IMR-90 (cell line): ENCODE measurements at regions not wholly inside any gene's neighbourhood (a gene's known extent, or its start where the extent isn't known, plus 50 kb on each side); places are given as distances from the start of the nearest gene placed in this dataset.

Experiments used
- ATAC-seq: fragments of 200-7000 bp; cut with Tn5 transposase; 2 replicates; pipeline ENCODE4 v1.9.1; 2020; ENCODE audit warnings: low read depth, mild to moderate bottlenecking, moderate library complexity
- BruUV-seq: library from RNA; stranded (reverse); fragments of 400-500 nt; replicated peaks from 2 replicates; lab custom pipeline; 2021; lab: Mats Ljungman, UMichigan
- CTCF ChIA-PET: fragments of 300-600 bp; formaldehyde crosslinking; extraction: SDS; loops from one replicate; lab custom pipeline; 2021; ENCODE audit warnings: antibody characterized with exemption; lab: Yijun Ruan, JAX
- POLR2A ChIA-PET: fragments of 300-600 bp; sonication (Branson Sonifier 250); formaldehyde crosslinking; loops from one replicate; lab custom pipeline; 2022; ENCODE audit warnings: antibody characterized with exemption; ENCODE audit not compliant: unreplicated experiment; lab: Charles Lee
- DNase-seq: peaks from one replicate; pipeline ENCODE4 v3.0.0; 2013
- H2AFZ ChIP-seq: replicated peaks from 2 replicates; pipeline ENCODE3; 2013; ENCODE audit warnings: low read length, mild to moderate bottlenecking; ENCODE audit not compliant: poor library complexity
- H2AK5ac ChIP-seq: 2 replicates; pipeline ENCODE4 v1.6.1; 2013; ENCODE audit warnings: low read depth, low read length, inconsistent platforms
- H2AK9ac ChIP-seq: replicated peaks from 2 replicates; pipeline ENCODE3; 2013; ENCODE audit warnings: mild to moderate bottlenecking, low read depth, low read length, moderate library complexity; ENCODE audit not compliant: poor library complexity
- H2BK120ac ChIP-seq: 2 replicates; pipeline ENCODE4 v1.6.1; 2013; ENCODE audit warnings: low read depth, low read length, inconsistent platforms
- H2BK15ac ChIP-seq: 3 replicates; pipeline ENCODE4 v1.6.1; 2013; ENCODE audit warnings: low read depth, low read length, inconsistent platforms
- H2BK20ac ChIP-seq: 2 replicates; pipeline ENCODE4 v1.6.1; 2013; ENCODE audit warnings: low read depth, mild to moderate bottlenecking, inconsistent platforms, low read length, moderate library complexity
- H2BK5ac ChIP-seq: 2 replicates; pipeline ENCODE4 v1.6.1; 2013; ENCODE audit warnings: mild to moderate bottlenecking, low read depth, low read length, inconsistent platforms; ENCODE audit not compliant: poor library complexity, severe bottlenecking
- H3K14ac ChIP-seq: replicated peaks from 2 replicates; pipeline ENCODE4 v1.6.1; 2013; ENCODE audit warnings: low read depth, low read length, inconsistent platforms
- H3K18ac ChIP-seq: 2 replicates; pipeline ENCODE4 v1.6.1; 2013; ENCODE audit warnings: low read depth, low read length, control low read depth
- H3K23ac ChIP-seq: 2 replicates; pipeline ENCODE4 v1.6.1; 2013; ENCODE audit warnings: low read depth, low read length, inconsistent platforms
- H3K27ac ChIP-seq: 2 replicates; pipeline ENCODE4 v1.5.1; 2013; ENCODE audit warnings: mild to moderate bottlenecking, control low read depth, low read length; ENCODE audit not compliant: insufficient read depth
- H3K27me3 ChIP-seq: 2 replicates; pipeline ENCODE4 v1.6.1; 2013; ENCODE audit warnings: low read length; ENCODE audit not compliant: control insufficient read depth, insufficient read depth
- H3K36me3 ChIP-seq: 2 replicates; pipeline ENCODE4 v1.6.1; 2013; ENCODE audit warnings: low read length, mixed read lengths; ENCODE audit not compliant: control insufficient read depth, insufficient read depth
- H3K4ac ChIP-seq: 2 replicates; pipeline ENCODE4 v1.6.1; 2013; ENCODE audit warnings: low read depth, low read length, inconsistent platforms
- H3K4me1 ChIP-seq: 2 replicates; pipeline ENCODE4 v1.6.1; 2013; ENCODE audit warnings: low read length, mixed read lengths; ENCODE audit not compliant: control insufficient read depth, insufficient read depth
- H3K4me2 ChIP-seq: 2 replicates; pipeline ENCODE4 v1.6.1; 2013; ENCODE audit warnings: low read depth, mild to moderate bottlenecking, control low read depth, low read length, moderate library complexity
- H3K4me3 ChIP-seq: 2 replicates; pipeline ENCODE4 v1.5.1; 2013; ENCODE audit warnings: low read depth, mild to moderate bottlenecking, control low read depth, low read length, moderate library complexity; ENCODE audit not compliant: insufficient read depth
- H3K56ac ChIP-seq: 2 replicates; pipeline ENCODE4 v1.6.1; 2013; ENCODE audit warnings: low read length, inconsistent platforms; ENCODE audit not compliant: insufficient read depth; ENCODE audit errors: extremely low read depth
- H3K79me1 ChIP-seq, 2 experiments: 2 replicates each; pipeline ENCODE4 v1.6.1; 2013; ENCODE audit warnings: low read length in 2 of 2, inconsistent platforms in 1 of 2, low read depth in 1 of 2
- H3K9ac ChIP-seq: 2 replicates; pipeline ENCODE4 v1.6.1; 2013; ENCODE audit warnings: low read depth, low read length, control low read depth
- H3K9me1 ChIP-seq: 2 replicates; pipeline ENCODE4 v1.6.1; 2013; ENCODE audit warnings: low read length, inconsistent platforms; ENCODE audit not compliant: insufficient read depth
- H3K9me3 ChIP-seq: 2 replicates; pipeline ENCODE4 v1.6.1; 2013; ENCODE audit warnings: low read length; ENCODE audit not compliant: control insufficient read depth, insufficient read depth
- H4K20me1 ChIP-seq: 2 replicates; pipeline ENCODE4 v1.6.1; 2013; ENCODE audit warnings: low read length, inconsistent platforms; ENCODE audit not compliant: insufficient read depth
- H4K5ac ChIP-seq: 2 replicates; pipeline ENCODE4 v1.6.1; 2013; ENCODE audit warnings: mild to moderate bottlenecking, low read depth, low read length, control low read depth
- H4K8ac ChIP-seq, 2 experiments: 2 replicates each; pipeline ENCODE4 v1.6.1; 2013; ENCODE audit warnings: low read depth in 2 of 2, low read length in 2 of 2, control low read depth in 1 of 2, inconsistent platforms in 1 of 2
- H4K91ac ChIP-seq: 2 replicates; pipeline ENCODE4 v1.6.1; 2013; ENCODE audit warnings: low read depth, low read length, inconsistent platforms; ENCODE audit not compliant: insufficient read depth
- BHLHE40 ChIP-seq: fragments of 150-350 bp; IDR thresholded peaks from 2 replicates; pipeline ENCODE4 v1.6.1; 2016; ENCODE audit warnings: mild to moderate bottlenecking, low read depth, low read length
- FOS ChIP-seq: fragments of 150-350 bp; IDR thresholded peaks from 2 replicates; pipeline ENCODE4 v1.6.1; 2016; ENCODE audit warnings: low read depth, low read length
- NFE2L2 ChIP-seq: fragments of 150-350 bp; IDR thresholded peaks from 2 replicates; pipeline ENCODE4 v1.6.1; 2016; ENCODE audit warnings: low read depth, mild to moderate bottlenecking, low read length
- POLR2A ChIP-seq: IDR thresholded peaks from 2 replicates; pipeline ENCODE4 v1.6.1; 2012; ENCODE audit warnings: mild to moderate bottlenecking, low read depth, low read length
- RAD21 ChIP-seq: IDR thresholded peaks from 2 replicates; pipeline ENCODE4 v1.6.1; 2012; ENCODE audit warnings: low read length, improper control_type of control experiment
- RCOR1 ChIP-seq: IDR thresholded peaks from 2 replicates; pipeline ENCODE4 v1.6.1; 2012; ENCODE audit warnings: mild to moderate bottlenecking, low read length, improper control_type of control experiment; ENCODE audit not compliant: insufficient replicate concordance
- RFX5 ChIP-seq: IDR thresholded peaks from 2 replicates; pipeline ENCODE4 v1.8.0; 2012; ENCODE audit warnings: low read depth, mild to moderate bottlenecking, low read length, moderate library complexity
- SMC3 ChIP-seq: fragments of 150-350 bp; IDR thresholded peaks from 2 replicates; pipeline ENCODE4 v1.6.1; 2016; ENCODE audit warnings: low read depth, mild to moderate bottlenecking, antibody characterized with exemption, low read length, moderate library complexity
- USF2 ChIP-seq: fragments of 150-350 bp; IDR thresholded peaks from 2 replicates; pipeline ENCODE4 v1.6.1; 2017; ENCODE audit warnings: mild to moderate bottlenecking, antibody characterized with exemption, low read length, low read depth
- WGBS, 2 experiments: methylation state at CpG; one replicate each; pipeline versions ENCODE4 v1.1.5 to v1.1.7; 2013; ENCODE audit warnings: missing lambda C conversion rate in 2 of 2; ENCODE audit not compliant: insufficient read length in 1 of 2; ENCODE audit errors: extremely low coverage in 2 of 2; 5-methylcytosine and 5-hydroxymethylcytosine counted together
- dilution Hi-C: fragments of 300-500 bp; cut with HindIII; formaldehyde crosslinking; loops from one replicate; pipeline ENCODE4 v1.14.3; 2018; ENCODE audit warnings: low sequenced_read_pairs; ENCODE audit not compliant: unreplicated experiment
- in situ Hi-C: fragments of 300-500 bp; cut with MboI; formaldehyde crosslinking; loops from 3 replicates; pipeline ENCODE4 v1.14.3; 2019; ENCODE audit warnings: low sequenced_read_pairs, inconsistent platforms, mixed read lengths
- intact Hi-C: fragments of 100-400 bp; cut with micrococcal nuclease; formaldehyde crosslinking; loops from 2 replicates; pipeline ENCODE4 v1.10.0; 2022

DNA sequence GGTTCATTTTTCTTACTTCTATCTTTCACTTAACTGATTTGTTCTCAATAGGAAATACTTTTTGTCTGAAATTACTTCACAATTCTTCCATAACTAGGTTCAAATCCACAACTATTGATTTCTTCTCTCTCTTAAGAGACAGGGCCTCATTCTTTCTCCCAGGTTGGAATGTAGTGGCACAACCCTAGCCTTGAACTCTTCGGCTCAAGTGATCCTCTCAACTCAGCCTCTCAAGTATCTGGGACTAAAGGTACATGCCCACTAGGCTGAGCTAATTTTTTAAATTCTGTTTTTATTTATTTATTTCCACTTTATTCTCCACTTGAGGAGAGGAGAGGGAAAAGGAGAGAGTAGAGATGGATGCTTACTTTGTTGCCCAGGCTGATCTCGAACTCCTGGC lies 370.4 kb upstream of the PLXNA2 start:
- H3K36me3 ChIP-seq: no peaks in the 10 kb centered on the region
- peaks cover 13% of the 10 kb centered on the region; the same call in 1 of the 2 replicates for H3K9me3 ChIP-seq
- dilution Hi-C loops: no loop called here
- H3K4me3 ChIP-seq: no peak overlapping the region
- no peaks in the 10 kb centered on the region for H3K9me1 ChIP-seq
- H3K4ac ChIP-seq: no peak overlapping the region
- ATAC-seq (no peak), DNase-seq (no peak)
- H3K18ac ChIP-seq: no peak overlapping the region
- ChIA-PET POLR2A (no interaction called here), CTCF (no interaction called here)
- no peak overlapping the region for H2AK9ac ChIP-seq
- no peaks in the 10 kb centered on the region for H3K4me1 ChIP-seq
- TF ChIP-seq NFE2L2: no peak
- TF ChIP-seq BHLHE40: no peak
- TF ChIP-seq RAD21: no peak
- no peak for TF ChIP-seq POLR2A
- TF ChIP-seq SMC3: no peak
- TF ChIP-seq RCOR1: no peak
- no peak for TF ChIP-seq RFX5
- no peak for TF ChIP-seq USF2
- no peak for TF ChIP-seq FOS
- no peak overlapping the region for H3K23ac ChIP-seq
- H4K20me1 ChIP-seq: no peaks in the 10 kb centered on the region
- H4K8ac ChIP-seq: no peak overlapping the region
- H3K27ac ChIP-seq: no peak overlapping the region
- H2BK20ac ChIP-seq: no peak overlapping the region
- no CpG with 5 or more reads among the region's 2 CpGs for WGBS, 2 experiments
- no TSS peak for BruUV-seq
- H3K14ac ChIP-seq: no peak overlapping the region
- H3K79me1 ChIP-seq: no peaks in the 10 kb centered on the region
- H3K56ac ChIP-seq: no peak overlapping the region
- H3K9ac ChIP-seq: no peak overlapping the region
- no peak overlapping the region for H2BK5ac ChIP-seq
- intact Hi-C loops: no loop called here
- H3K4me2 ChIP-seq: no peak overlapping the region
- H2BK15ac ChIP-seq: no peak overlapping the region
- in situ Hi-C loops: no loop called here
- H3K27me3 ChIP-seq: no peaks in the 10 kb centered on the region
- H2AK5ac ChIP-seq: no peak overlapping the region
- H4K91ac ChIP-seq: no peak overlapping the region
- H2BK120ac ChIP-seq: no peak overlapping the region
- no peak overlapping the region for H4K5ac ChIP-seq
- H2AFZ ChIP-seq: no peak overlapping the region
